HCT116 (cell line): ENCODE measurements at regions not wholly inside any gene's neighbourhood (a gene's known extent, or its start where the extent isn't known, plus 50 kb on each side); places are given as distances from the start of the nearest gene placed in this dataset.

Experiments used
- ELF1 ChIP-seq: IDR thresholded peaks from 2 replicates; pipeline ENCODE4 v1.6.1; 2012; ENCODE audit warnings: low read depth, borderline replicate concordance
- EZH2 ChIP-seq: fragments of 200-600 bp; sonication (generic); IDR thresholded peaks from 2 replicates; pipeline ENCODE4 v1.6.1; 2017; ENCODE audit warnings: antibody characterized with exemption, mixed run types
- MAX ChIP-seq: IDR thresholded peaks from 2 replicates; pipeline ENCODE4 v1.6.1; 2012
- POLR2A ChIP-seq: IDR thresholded peaks from 2 replicates; pipeline ENCODE4 v1.7.0; 2011; ENCODE audit warnings: borderline replicate concordance; ENCODE audit not compliant: insufficient read depth, insufficient read length; ENCODE audit errors: extremely low read depth
- SIN3A ChIP-seq: IDR thresholded peaks from 2 replicates; pipeline ENCODE4 v1.6.1; 2012; ENCODE audit warnings: low read depth
- TCF7L2 ChIP-seq: IDR thresholded peaks from 2 replicates; pipeline ENCODE4 v1.7.0; 2011; ENCODE audit warnings: borderline replicate concordance, inconsistent platforms; ENCODE audit not compliant: insufficient read depth, insufficient read length; ENCODE audit errors: extremely low read depth
- YY1 ChIP-seq: IDR thresholded peaks from 2 replicates; pipeline ENCODE4 v1.6.1; 2011; ENCODE audit warnings: low read length, low read depth, moderate library complexity, mild to moderate bottlenecking; ENCODE audit not compliant: insufficient replicate concordance; ENCODE audit errors: extremely low read depth
- TF ChIP-seq, protein P1 (sequence below), 3 experiments: fragments of 200-600 bp in 1 of 3; sonication (generic) in 1 of 3; IDR thresholded peaks in 2 of 3; conservative IDR thresholded peaks in 1 of 3; 2 replicates each; pipeline ENCODE4 v1.5.1; 2012 to 2017; ENCODE audit warnings: low read depth in 2 of 3, low read length in 2 of 3, antibody characterized with exemption in 1 of 3, borderline replicate concordance in 1 of 3, control low read depth in 1 of 3, mild to moderate bottlenecking in 1 of 3, mixed read lengths in 1 of 3, mixed run types in 1 of 3, moderate library complexity in 1 of 3; ENCODE audit not compliant: insufficient read depth in 1 of 3

DNA sequence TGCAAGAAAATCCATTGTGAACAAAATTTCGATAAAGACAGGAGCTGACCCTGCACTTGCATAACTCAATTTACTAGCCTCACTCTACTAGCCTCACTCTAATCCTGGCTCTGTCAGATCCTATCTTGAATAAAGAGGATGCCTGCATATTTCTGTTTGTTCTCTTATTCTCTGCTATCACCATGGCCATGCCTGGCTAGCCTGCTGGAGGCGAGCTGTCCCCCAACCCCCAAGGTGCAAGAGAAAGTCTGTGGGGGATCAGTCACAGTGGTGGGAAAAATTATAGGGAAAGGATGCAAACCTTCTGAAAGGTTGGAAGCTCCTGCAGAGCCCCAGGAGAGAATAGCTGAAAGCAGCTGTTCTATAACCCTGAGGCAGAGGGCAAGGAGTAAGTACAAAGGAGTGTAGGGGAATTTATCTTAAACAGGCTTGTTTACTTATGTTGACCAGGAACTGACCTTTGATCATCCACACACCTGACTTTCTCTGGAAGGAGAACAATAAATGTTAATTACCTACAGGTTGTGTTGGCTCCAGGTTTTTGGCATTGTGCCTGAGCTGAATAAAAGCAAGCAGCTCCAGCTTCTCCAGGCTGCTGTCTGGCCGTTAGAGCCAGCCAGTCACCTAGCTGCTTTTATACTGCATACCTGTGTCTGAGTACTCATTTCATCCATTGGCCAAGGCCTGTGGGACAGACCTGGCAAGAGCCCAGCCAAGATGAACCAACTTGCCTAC is 137.7 kb upstream of the RASGRP1 start:
- TF ChIP-seq MAX = no peak
- TF ChIP-seq, protein P1, sequence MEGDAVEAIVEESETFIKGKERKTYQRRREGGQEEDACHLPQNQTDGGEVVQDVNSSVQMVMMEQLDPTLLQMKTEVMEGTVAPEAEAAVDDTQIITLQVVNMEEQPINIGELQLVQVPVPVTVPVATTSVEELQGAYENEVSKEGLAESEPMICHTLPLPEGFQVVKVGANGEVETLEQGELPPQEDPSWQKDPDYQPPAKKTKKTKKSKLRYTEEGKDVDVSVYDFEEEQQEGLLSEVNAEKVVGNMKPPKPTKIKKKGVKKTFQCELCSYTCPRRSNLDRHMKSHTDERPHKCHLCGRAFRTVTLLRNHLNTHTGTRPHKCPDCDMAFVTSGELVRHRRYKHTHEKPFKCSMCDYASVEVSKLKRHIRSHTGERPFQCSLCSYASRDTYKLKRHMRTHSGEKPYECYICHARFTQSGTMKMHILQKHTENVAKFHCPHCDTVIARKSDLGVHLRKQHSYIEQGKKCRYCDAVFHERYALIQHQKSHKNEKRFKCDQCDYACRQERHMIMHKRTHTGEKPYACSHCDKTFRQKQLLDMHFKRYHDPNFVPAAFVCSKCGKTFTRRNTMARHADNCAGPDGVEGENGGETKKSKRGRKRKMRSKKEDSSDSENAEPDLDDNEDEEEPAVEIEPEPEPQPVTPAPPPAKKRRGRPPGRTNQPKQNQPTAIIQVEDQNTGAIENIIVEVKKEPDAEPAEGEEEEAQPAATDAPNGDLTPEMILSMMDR (IDR thresholded peaks at IDR 0.05 in 2 of 3, conservative IDR thresholded peaks at IDR 0.05 in 1 of 3; ENCODE audit: borderline replicate concordance in 1 of 3, insufficient read depth in 1 of 3, low read depth in 2 of 3, low read length in 2 of 3) = no peak
- no peak for TF ChIP-seq ELF1
- no peak for TF ChIP-seq SIN3A
- no peak for TF ChIP-seq EZH2
- no peak for TF ChIP-seq POLR2A
- TF ChIP-seq YY1 = no peak
- no peak for TF ChIP-seq TCF7L2
